ENCODE measurements at regions not wholly inside any gene's neighbourhood (a gene's known extent, or its start where the extent isn't known, plus 50 kb on each side); places are given as distances from the start of the nearest gene placed in this dataset.

DNA sequence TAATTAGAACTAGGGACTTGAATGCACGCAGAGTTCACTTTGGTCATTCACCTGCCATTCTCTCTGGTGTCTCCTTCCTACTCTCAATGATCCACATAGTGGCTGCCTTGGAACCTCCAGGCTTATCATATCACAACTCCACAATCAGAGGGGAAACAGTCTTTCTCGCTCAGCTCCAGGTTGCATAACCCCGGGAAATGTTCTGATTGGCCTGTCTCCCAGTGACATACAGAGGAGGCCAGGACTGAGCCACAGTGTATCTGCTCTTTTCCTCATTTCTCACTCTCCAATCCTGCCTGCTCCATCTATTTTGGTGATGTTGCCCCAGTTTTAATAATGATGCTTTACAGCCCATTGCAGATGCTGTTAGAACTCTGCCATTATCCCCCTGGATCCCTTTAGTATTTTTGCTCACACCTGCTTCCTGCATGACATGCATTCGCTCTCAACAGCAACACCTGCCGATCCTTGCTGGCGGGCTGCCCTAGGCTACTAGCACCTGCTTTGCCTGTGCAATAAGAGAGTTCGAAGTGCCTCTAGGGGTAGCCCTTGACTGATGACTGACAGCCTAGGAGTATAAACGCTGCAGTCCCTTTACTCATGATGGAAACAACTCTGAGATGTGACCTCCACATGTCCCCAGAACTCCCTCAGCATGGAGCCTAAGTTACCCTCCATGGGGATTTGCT is 211.3 kb upstream of the RPS6KA3 start:
- no peak overlapping the region for H3K4me3 Mint-ChIP-seq (ENCODE audit: low read depth, unreplicated experiment)
- H3K9me3 Mint-ChIP-seq (ENCODE audit: low read depth, unreplicated experiment), result no peaks in the 10 kb centered on the region
- no peak overlapping the region for H3K27ac Mint-ChIP-seq (ENCODE audit: unreplicated experiment)
- DNase-seq, result no peak
- intact Hi-C loops (cut with micrococcal nuclease; ENCODE audit: unreplicated experiment), result loop anchor here (1.0 kb wide), 1 partner anchor 26 kb away; no protein-coding TSS in a partner anchor
- no peaks in the 10 kb centered on the region for H3K27me3 Mint-ChIP-seq (ENCODE audit: unreplicated experiment)
- H3K36me3 Mint-ChIP-seq (ENCODE audit: insufficient read depth, unreplicated experiment), result no peaks in the 10 kb centered on the region
- no peaks in the 10 kb centered on the region for H3K4me1 Mint-ChIP-seq (ENCODE audit: low read depth, unreplicated experiment)
- CTCF ChIA-PET, result no interaction called here
- TF ChIP-seq, protein P1, sequence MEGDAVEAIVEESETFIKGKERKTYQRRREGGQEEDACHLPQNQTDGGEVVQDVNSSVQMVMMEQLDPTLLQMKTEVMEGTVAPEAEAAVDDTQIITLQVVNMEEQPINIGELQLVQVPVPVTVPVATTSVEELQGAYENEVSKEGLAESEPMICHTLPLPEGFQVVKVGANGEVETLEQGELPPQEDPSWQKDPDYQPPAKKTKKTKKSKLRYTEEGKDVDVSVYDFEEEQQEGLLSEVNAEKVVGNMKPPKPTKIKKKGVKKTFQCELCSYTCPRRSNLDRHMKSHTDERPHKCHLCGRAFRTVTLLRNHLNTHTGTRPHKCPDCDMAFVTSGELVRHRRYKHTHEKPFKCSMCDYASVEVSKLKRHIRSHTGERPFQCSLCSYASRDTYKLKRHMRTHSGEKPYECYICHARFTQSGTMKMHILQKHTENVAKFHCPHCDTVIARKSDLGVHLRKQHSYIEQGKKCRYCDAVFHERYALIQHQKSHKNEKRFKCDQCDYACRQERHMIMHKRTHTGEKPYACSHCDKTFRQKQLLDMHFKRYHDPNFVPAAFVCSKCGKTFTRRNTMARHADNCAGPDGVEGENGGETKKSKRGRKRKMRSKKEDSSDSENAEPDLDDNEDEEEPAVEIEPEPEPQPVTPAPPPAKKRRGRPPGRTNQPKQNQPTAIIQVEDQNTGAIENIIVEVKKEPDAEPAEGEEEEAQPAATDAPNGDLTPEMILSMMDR (IDR thresholded peaks at IDR 0.05; ENCODE audit: unreplicated experiment), result no peak
- no TSS peak for BruUV-seq (replicated peaks)

DNA sequence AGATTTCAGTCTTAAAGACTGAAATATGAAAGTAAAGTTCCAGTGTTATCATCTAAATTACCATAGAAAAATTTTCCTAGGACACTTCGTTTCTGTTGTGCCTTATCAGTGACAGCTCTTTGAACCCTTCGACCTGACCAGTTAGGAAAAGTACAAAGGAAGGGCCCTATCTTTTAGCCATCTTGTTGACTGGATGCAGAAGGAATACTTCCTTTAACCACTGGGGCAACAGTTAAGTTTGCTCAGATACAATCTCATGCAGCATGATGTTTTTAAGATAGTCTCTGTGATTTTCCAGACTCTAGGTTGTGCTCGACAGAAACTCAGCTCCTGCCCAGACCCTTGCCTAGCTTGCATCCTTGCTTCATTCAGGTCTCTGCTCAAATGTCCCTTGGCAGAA is 210.5 kb upstream of the RPS6KA3 start:
- CTCF ChIA-PET, result no interaction called here
- no TSS peak for BruUV-seq (replicated peaks)

DNA sequence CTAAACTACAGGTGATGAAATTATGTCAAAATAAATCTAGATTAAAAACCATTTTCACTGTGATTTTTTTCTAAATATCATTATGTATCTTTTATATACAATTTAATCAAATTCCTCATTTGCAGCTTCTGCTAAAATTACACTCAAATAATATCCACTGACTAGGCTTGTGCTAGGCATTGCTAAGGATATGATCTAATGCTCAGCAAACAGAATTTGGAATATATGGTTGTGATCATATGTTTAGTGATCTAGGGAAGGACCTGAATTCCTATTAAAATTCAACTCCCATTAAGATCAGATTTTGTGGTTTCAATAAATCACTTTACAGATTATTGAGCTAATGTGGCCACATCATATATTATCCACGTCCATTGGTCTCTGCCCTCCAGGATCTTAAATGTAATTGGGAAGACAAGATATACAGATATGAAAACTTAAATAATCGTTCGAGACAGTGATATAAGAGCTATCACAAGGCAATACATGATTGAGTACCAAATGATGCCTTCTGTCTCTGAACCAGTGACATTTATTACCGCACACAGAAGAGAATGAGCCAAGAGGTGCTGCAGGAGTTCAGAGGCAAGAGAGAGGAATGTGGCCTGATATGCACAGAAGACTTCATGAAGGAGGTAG is 206.0 kb upstream of the RPS6KA3 start:
- H3K36me3 Mint-ChIP-seq (ENCODE audit: insufficient read depth, unreplicated experiment), result no peaks in the 10 kb centered on the region
- TF ChIP-seq, protein P1 (IDR thresholded peaks at IDR 0.05; ENCODE audit: unreplicated experiment), result no peak
- DNase-seq, result no peak
- CTCF ChIA-PET, result no interaction called here
- no peak overlapping the region for H3K4me3 Mint-ChIP-seq (ENCODE audit: low read depth, unreplicated experiment)
- no peaks in the 10 kb centered on the region for H3K4me1 Mint-ChIP-seq (ENCODE audit: low read depth, unreplicated experiment)
- no peaks in the 10 kb centered on the region for H3K9me3 Mint-ChIP-seq (ENCODE audit: low read depth, unreplicated experiment)
- intact Hi-C loops (cut with micrococcal nuclease; ENCODE audit: unreplicated experiment), result no loop called here
- H3K27ac Mint-ChIP-seq (ENCODE audit: unreplicated experiment), result no peak overlapping the region
- no peaks in the 10 kb centered on the region for H3K27me3 Mint-ChIP-seq (ENCODE audit: unreplicated experiment)
- no TSS peak for BruUV-seq (replicated peaks)

More for the DNA sequence above, 210.5 kb upstream of the RPS6KA3 start:
- intact Hi-C loops (cut with micrococcal nuclease; ENCODE audit: unreplicated experiment), result no loop called here
- Mint-ChIP-seq H3K4me3 (ENCODE audit: low read depth, unreplicated experiment) (no peak overlapping the region), H3K9me3 (ENCODE audit: low read depth, unreplicated experiment) (no peaks in the 10 kb centered on the region), H3K27me3 (ENCODE audit: unreplicated experiment) (no peaks in the 10 kb centered on the region), H3K4me1 (ENCODE audit: low read depth, unreplicated experiment) (no peaks in the 10 kb centered on the region), H3K36me3 (ENCODE audit: insufficient read depth, unreplicated experiment) (no peaks in the 10 kb centered on the region), H3K27ac (ENCODE audit: unreplicated experiment) (no peak overlapping the region)
- TF ChIP-seq, protein P1 (IDR thresholded peaks at IDR 0.05; ENCODE audit: unreplicated experiment), result no peak
- no peak for DNase-seq

DNA sequence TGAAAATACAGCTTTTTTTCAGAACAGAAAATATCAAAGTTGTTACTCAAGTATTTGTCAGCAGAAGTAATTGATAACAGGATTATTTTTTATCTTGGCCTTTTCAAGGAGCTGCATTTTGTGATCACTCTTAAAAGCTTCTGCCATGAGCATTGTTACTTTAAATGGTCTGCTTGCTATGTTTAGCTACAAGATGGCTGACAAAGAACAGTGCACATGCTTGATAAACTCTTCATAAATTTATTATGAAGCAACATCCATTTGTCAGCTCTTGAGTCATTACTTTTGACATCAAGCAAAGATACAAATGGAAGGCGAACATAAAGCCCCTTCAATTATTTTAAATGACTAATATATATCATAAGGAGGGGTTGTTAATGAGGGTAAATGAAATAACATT is 205.4 kb upstream of the RPS6KA3 start:
- Mint-ChIP-seq H3K9me3 (ENCODE audit: low read depth, unreplicated experiment) (no peaks in the 10 kb centered on the region), H3K27ac (ENCODE audit: unreplicated experiment) (no peak overlapping the region), H3K36me3 (ENCODE audit: insufficient read depth, unreplicated experiment) (no peaks in the 10 kb centered on the region), H3K4me3 (ENCODE audit: low read depth, unreplicated experiment) (no peak overlapping the region), H3K4me1 (ENCODE audit: low read depth, unreplicated experiment) (no peaks in the 10 kb centered on the region), H3K27me3 (ENCODE audit: unreplicated experiment) (no peaks in the 10 kb centered on the region)
- TF ChIP-seq, protein P1 (IDR thresholded peaks at IDR 0.05; ENCODE audit: unreplicated experiment), result no peak
- no peak for DNase-seq
- BruUV-seq (replicated peaks), result no TSS peak
- CTCF ChIA-PET, result no interaction called here
- intact Hi-C loops (cut with micrococcal nuclease; ENCODE audit: unreplicated experiment), result no loop called here
